HCT116 (cell line): ENCODE measurements at regions not wholly inside any gene's neighbourhood (a gene's known extent, or its start where the extent isn't known, plus 50 kb on each side); places are given as distances from the start of the nearest gene placed in this dataset.

ENCODE experiments used
- ATAC-seq: fragments of 200-7000 bp; cut with Tn5 transposase; 2 replicates; pipeline ENCODE4 v1.9.1; 2020; ENCODE audit warnings: mild to moderate bottlenecking, moderate library complexity
- BruUV-seq: library from RNA; stranded (reverse); fragments of 400-500 nt; replicated peaks from 2 replicates; lab custom pipeline; 2021; lab: Mats Ljungman, UMichigan
- CTCF ChIA-PET: fragments of 300-600 bp; sonication (Branson Sonifier 250); formaldehyde crosslinking; loops from one replicate; lab custom pipeline; 2021; ENCODE audit warnings: antibody characterized with exemption; lab: Charles Lee
- POLR2A ChIA-PET: fragments of 300-600, 350-600 bp; sonication (Branson Sonifier 250); formaldehyde crosslinking; loops from one replicate; lab custom pipeline; 2021; ENCODE audit warnings: antibody characterized with exemption; lab: Charles Lee
- RAD21 ChIA-PET, 2 experiments: fragments of 300-600 bp; sonication (Branson Sonifier 250); formaldehyde crosslinking; loops; one replicate each; lab custom pipeline; 2023; ENCODE audit warnings: low total read pairs in 2 of 2; ENCODE audit not compliant: uncharacterized antibody in 2 of 2, unreplicated experiment in 2 of 2, low non-redundant PET in 1 of 2; lab: Charles Lee
- DNase-seq: peaks from one replicate; pipeline ENCODE4 v3.0.0-alpha.2; 2010; ENCODE audit warnings: low read depth, low spot score
- H2AFZ ChIP-seq: fragments of 200-600 bp; shearing (Covaris generic), sonication (generic); 2 replicates; pipeline ENCODE4 v1.6.1; 2017; ENCODE audit warnings: low read depth, mixed run types, mixed read lengths, antibody characterized with exemption, low read length; ENCODE audit not compliant: poor library complexity, severe bottlenecking
- H3K27ac ChIP-seq: 2 replicates; pipeline ENCODE4 v1.5.1; 2012; ENCODE audit warnings: low read depth, low read length
- H3K27me3 ChIP-seq: fragments of 200-600 bp; sonication (generic); 2 replicates; pipeline ENCODE4 v1.6.1; 2016; ENCODE audit warnings: mixed run types, low read length, mixed read lengths; ENCODE audit not compliant: insufficient read depth
- H3K36me3 ChIP-seq, 2 experiments: fragments of 200-500 bp in 1 of 2; fragments of 200-600 bp in 1 of 2; sonication (Bioruptor generic) in 1 of 2; sonication (generic) in 1 of 2; 2 replicates each; pipeline versions ENCODE4 v1.5.1 to v1.6.1; 2014 to 2016; ENCODE audit warnings: low read length in 2 of 2, inconsistent platforms in 1 of 2, mixed read lengths in 1 of 2, mixed run types in 1 of 2; ENCODE audit not compliant: insufficient read depth in 2 of 2, control insufficient read depth in 1 of 2
- H3K4me1 ChIP-seq, 2 experiments: fragments of 200-600 bp in 1 of 2; sonication (generic) in 1 of 2; 2 replicates each; pipeline versions ENCODE4 v1.5.1 to v1.6.1; 2012 to 2017; ENCODE audit warnings: low read length in 2 of 2, inconsistent platforms in 1 of 2, mild to moderate bottlenecking in 1 of 2, mixed read lengths in 1 of 2, mixed run types in 1 of 2, moderate library complexity in 1 of 2; ENCODE audit not compliant: insufficient read depth in 2 of 2, control insufficient read depth in 1 of 2
- H3K4me2 ChIP-seq: fragments of 200-600 bp; sonication (generic); 2 replicates; pipeline ENCODE4 v1.6.1; 2017; ENCODE audit warnings: mixed run types, low read length, mixed read lengths
- H3K4me3 ChIP-seq, 2 experiments: fragments of 200-600 bp in 1 of 2; sonication (generic) in 1 of 2; replicated peaks in 1 of 2; 2 replicates each; pipeline ENCODE4 v1.5.1; 2011 to 2016; ENCODE audit warnings: low read length in 2 of 2, control low read depth in 1 of 2, low read depth in 1 of 2, mild to moderate bottlenecking in 1 of 2, mixed read lengths in 1 of 2, mixed run types in 1 of 2
- H3K79me2 ChIP-seq: fragments of 200-600 bp; sonication (generic); 2 replicates; pipeline ENCODE4 v1.6.1; 2017; ENCODE audit warnings: mild to moderate bottlenecking, mixed run types, low read length, moderate library complexity, mixed read lengths; ENCODE audit not compliant: insufficient read depth
- H3K9ac ChIP-seq: fragments of 200-600 bp; sonication (generic); 2 replicates; pipeline ENCODE4 v1.6.1; 2016; ENCODE audit warnings: low read length, mixed read lengths
- H3K9me2 ChIP-seq: fragments of 200-600 bp; sonication (generic), shearing (Covaris generic); 2 replicates; pipeline ENCODE4 v1.6.1; 2017; ENCODE audit warnings: mixed run types, mild to moderate bottlenecking, moderate library complexity; ENCODE audit not compliant: insufficient read depth
- H3K9me3 ChIP-seq, 2 experiments: fragments of 200-500 bp in 1 of 2; fragments of 200-600 bp in 1 of 2; sonication (Bioruptor generic) in 1 of 2; sonication (generic) in 1 of 2; 2 replicates each; pipeline ENCODE4 v1.6.1; 2014 to 2017; ENCODE audit warnings: low read length in 2 of 2, mixed read lengths in 2 of 2, inconsistent platforms in 1 of 2, low read depth in 1 of 2, mild to moderate bottlenecking in 1 of 2, mixed run types in 1 of 2, moderate library complexity in 1 of 2; ENCODE audit not compliant: control insufficient read depth in 1 of 2, insufficient read depth in 1 of 2
- H4K20me1 ChIP-seq: fragments of 200-600 bp; sonication (generic), shearing (Covaris generic); 2 replicates; pipeline ENCODE4 v1.6.1; 2017; ENCODE audit warnings: mixed run types, mild to moderate bottlenecking, moderate library complexity; ENCODE audit not compliant: insufficient read depth
- CBX3 ChIP-seq: IDR thresholded peaks from 2 replicates; pipeline ENCODE4 v1.6.1; 2012; ENCODE audit warnings: low read depth
- CEBPB ChIP-seq: IDR thresholded peaks from 2 replicates; pipeline ENCODE4 v1.6.1; 2012; ENCODE audit warnings: low read depth
- ELF1 ChIP-seq: IDR thresholded peaks from 2 replicates; pipeline ENCODE4 v1.6.1; 2012; ENCODE audit warnings: low read depth, borderline replicate concordance
- FOSL1 ChIP-seq: IDR thresholded peaks from 2 replicates; pipeline ENCODE4 v1.6.1; 2012; ENCODE audit warnings: low read depth
- POLR2AphosphoS5 ChIP-seq: IDR thresholded peaks from 2 replicates; pipeline ENCODE4 v1.6.1; 2011; ENCODE audit warnings: mild to moderate bottlenecking, low read depth, low read length, moderate library complexity
- RAD21 ChIP-seq: IDR thresholded peaks from 2 replicates; pipeline ENCODE4 v1.6.1; 2012; ENCODE audit warnings: low read depth, mild to moderate bottlenecking
- SIN3A ChIP-seq: IDR thresholded peaks from 2 replicates; pipeline ENCODE4 v1.6.1; 2012; ENCODE audit warnings: low read depth
- SP1 ChIP-seq: IDR thresholded peaks from 2 replicates; pipeline ENCODE4 v1.6.1; 2012; ENCODE audit warnings: low read depth
- SRF ChIP-seq: IDR thresholded peaks from 2 replicates; pipeline ENCODE4 v1.6.1; 2012; ENCODE audit warnings: low read depth
- TCF7L2 ChIP-seq: IDR thresholded peaks from 2 replicates; pipeline ENCODE4 v1.7.0; 2011; ENCODE audit warnings: borderline replicate concordance, inconsistent platforms; ENCODE audit not compliant: insufficient read depth, insufficient read length; ENCODE audit errors: extremely low read depth
- ZFX ChIP-seq: fragments of 450-650 bp; IDR thresholded peaks from 2 replicates; pipeline ENCODE4 v1.6.1; 2017
- ZNF274 ChIP-seq: fragments of 200-500 bp; sonication (Bioruptor generic); IDR thresholded peaks from 2 replicates; pipeline ENCODE4 v1.6.1; 2014; ENCODE audit warnings: mild to moderate bottlenecking, low read depth, low read length, inconsistent platforms
- intact Hi-C: fragments of 100-400 bp; cut with micrococcal nuclease; formaldehyde crosslinking; loops from 2 replicates; pipeline ENCODE4 v1.10.0; 2022
- TF ChIP-seq, protein P1 (sequence below): IDR thresholded peaks from 2 replicates; pipeline ENCODE4 v1.6.1; 2011; ENCODE audit warnings: mild to moderate bottlenecking, low read length, moderate library complexity; ENCODE audit not compliant: insufficient replicate concordance; ENCODE audit errors: extremely low read depth
- TF ChIP-seq, protein P2 (sequence below): IDR thresholded peaks from 2 replicates; pipeline ENCODE4 v1.6.1; 2012
- TF ChIP-seq, protein P3 (sequence below), 3 experiments: fragments of 200-600 bp in 1 of 3; sonication (generic) in 1 of 3; IDR thresholded peaks in 2 of 3; conservative IDR thresholded peaks in 1 of 3; 2 replicates each; pipeline ENCODE4 v1.5.1; 2012 to 2017; ENCODE audit warnings: low read depth in 2 of 3, low read length in 2 of 3, antibody characterized with exemption in 1 of 3, borderline replicate concordance in 1 of 3, control low read depth in 1 of 3, mild to moderate bottlenecking in 1 of 3, mixed read lengths in 1 of 3, mixed run types in 1 of 3, moderate library complexity in 1 of 3; ENCODE audit not compliant: insufficient read depth in 1 of 3

DNA sequence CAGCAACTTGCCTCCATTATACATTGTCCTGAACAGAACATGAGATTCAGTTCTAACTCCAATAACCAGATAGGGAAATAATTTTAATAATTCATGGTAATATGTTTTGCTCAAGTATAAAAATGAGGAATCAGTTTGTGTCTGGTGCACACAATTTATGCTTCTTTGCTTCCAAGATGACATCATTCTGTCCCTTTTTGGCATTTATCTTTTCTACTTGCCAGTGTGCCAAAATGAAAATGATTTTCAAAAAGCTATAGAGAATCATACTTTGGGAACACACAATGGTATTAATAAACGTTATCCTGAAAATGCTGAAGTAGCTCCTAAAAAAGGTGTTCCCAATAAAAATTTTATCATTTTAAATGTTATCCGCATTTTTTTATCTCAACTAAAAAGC, 519.0 kb downstream of the CAAP1 start:
- RAD21 ChIA-PET: no interaction called here
- no peaks in the 10 kb centered on the region for H3K79me2 ChIP-seq
- no peaks in the 10 kb centered on the region for H4K20me1 ChIP-seq
- H2AFZ ChIP-seq: no peak overlapping the region
- no peak overlapping the region for H3K27ac ChIP-seq
- intact Hi-C loops: no loop called here
- TF ChIP-seq, protein P1, sequence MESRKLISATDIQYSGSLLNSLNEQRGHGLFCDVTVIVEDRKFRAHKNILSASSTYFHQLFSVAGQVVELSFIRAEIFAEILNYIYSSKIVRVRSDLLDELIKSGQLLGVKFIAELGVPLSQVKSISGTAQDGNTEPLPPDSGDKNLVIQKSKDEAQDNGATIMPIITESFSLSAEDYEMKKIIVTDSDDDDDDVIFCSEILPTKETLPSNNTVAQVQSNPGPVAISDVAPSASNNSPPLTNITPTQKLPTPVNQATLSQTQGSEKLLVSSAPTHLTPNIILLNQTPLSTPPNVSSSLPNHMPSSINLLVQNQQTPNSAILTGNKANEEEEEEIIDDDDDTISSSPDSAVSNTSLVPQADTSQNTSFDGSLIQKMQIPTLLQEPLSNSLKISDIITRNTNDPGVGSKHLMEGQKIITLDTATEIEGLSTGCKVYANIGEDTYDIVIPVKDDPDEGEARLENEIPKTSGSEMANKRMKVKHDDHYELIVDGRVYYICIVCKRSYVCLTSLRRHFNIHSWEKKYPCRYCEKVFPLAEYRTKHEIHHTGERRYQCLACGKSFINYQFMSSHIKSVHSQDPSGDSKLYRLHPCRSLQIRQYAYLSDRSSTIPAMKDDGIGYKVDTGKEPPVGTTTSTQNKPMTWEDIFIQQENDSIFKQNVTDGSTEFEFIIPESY: no peak
- TF ChIP-seq, protein P2, sequence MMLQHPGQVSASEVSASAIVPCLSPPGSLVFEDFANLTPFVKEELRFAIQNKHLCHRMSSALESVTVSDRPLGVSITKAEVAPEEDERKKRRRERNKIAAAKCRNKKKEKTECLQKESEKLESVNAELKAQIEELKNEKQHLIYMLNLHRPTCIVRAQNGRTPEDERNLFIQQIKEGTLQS: no peak
- TF ChIP-seq SRF: no peak
- no peak for DNase-seq
- H3K9ac ChIP-seq: no peak overlapping the region
- H3K9me2 ChIP-seq: no peaks in the 10 kb centered on the region
- H3K27me3 ChIP-seq: no peaks in the 10 kb centered on the region
- H3K9me3 ChIP-seq: peaks cover 1 to 11% of the 10 kb centered on the region in 2 experiments; a peak in 2 of 4 replicates
- H3K4me3 ChIP-seq: no peak overlapping the region
- no peak overlapping the region for H3K4me2 ChIP-seq
- no peaks in the 10 kb centered on the region for H3K36me3 ChIP-seq
- no TSS peak for BruUV-seq
- no peak for ATAC-seq
- CTCF ChIA-PET: no interaction called here
- POLR2A ChIA-PET: no interaction called here
- H3K4me1 ChIP-seq: no peaks in the 10 kb centered on the region

DNA sequence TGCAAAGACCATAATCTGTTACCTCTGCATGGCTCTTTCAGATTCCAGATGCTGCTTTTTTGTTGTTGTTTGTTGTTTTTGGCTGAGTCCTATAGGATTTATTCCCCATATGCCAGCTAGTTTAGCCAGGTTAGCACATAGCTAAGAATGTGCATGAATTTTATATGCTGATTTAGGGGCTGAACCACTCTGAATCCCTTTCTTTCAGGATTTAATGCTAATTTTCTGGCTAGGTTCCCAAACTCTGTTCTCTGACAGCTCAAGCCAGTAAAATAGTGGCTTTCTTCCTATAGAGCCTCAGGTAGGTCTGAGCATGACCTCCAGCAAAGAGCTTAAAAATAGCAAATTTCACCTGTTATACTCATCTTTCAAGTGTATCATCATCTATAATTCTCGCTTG, 521.4 kb downstream of the CAAP1 start:
- no peak for ATAC-seq
- RAD21 ChIA-PET: no interaction called here
- no peak for DNase-seq
- H3K4me1 ChIP-seq: no peaks in the 10 kb centered on the region
- H3K9me2 ChIP-seq: no peaks in the 10 kb centered on the region
- H3K9me3 ChIP-seq: peaks cover 3 to 11% of the 10 kb centered on the region in 2 experiments; a peak in 2 of 4 replicates
- no peak overlapping the region for H3K4me3 ChIP-seq
- no peaks in the 10 kb centered on the region for H3K36me3 ChIP-seq
- no peak overlapping the region for H3K9ac ChIP-seq
- CTCF ChIA-PET: no interaction called here
- intact Hi-C loops: no loop called here
- POLR2A ChIA-PET: no interaction called here
- H3K79me2 ChIP-seq: no peaks in the 10 kb centered on the region
- no peak overlapping the region for H2AFZ ChIP-seq
- H4K20me1 ChIP-seq: no peaks in the 10 kb centered on the region
- H3K27me3 ChIP-seq: no peaks in the 10 kb centered on the region
- BruUV-seq: no TSS peak
- no peak overlapping the region for H3K27ac ChIP-seq
- no peak overlapping the region for H3K4me2 ChIP-seq
- TF ChIP-seq SIN3A (no peak), ZFX (no peak), ZNF274 (no peak), RAD21 (no peak), SP1 (no peak), SRF (no peak), CEBPB (no peak), POLR2AphosphoS5 (no peak), FOSL1 (no peak), ELF1 (no peak), CBX3 (no peak), TCF7L2 (no peak)
- TF ChIP-seq, protein P1: no peak
- TF ChIP-seq, protein P3, sequence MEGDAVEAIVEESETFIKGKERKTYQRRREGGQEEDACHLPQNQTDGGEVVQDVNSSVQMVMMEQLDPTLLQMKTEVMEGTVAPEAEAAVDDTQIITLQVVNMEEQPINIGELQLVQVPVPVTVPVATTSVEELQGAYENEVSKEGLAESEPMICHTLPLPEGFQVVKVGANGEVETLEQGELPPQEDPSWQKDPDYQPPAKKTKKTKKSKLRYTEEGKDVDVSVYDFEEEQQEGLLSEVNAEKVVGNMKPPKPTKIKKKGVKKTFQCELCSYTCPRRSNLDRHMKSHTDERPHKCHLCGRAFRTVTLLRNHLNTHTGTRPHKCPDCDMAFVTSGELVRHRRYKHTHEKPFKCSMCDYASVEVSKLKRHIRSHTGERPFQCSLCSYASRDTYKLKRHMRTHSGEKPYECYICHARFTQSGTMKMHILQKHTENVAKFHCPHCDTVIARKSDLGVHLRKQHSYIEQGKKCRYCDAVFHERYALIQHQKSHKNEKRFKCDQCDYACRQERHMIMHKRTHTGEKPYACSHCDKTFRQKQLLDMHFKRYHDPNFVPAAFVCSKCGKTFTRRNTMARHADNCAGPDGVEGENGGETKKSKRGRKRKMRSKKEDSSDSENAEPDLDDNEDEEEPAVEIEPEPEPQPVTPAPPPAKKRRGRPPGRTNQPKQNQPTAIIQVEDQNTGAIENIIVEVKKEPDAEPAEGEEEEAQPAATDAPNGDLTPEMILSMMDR (IDR thresholded peaks at IDR 0.05 in 2 of 3, conservative IDR thresholded peaks at IDR 0.05 in 1 of 3; ENCODE audit: borderline replicate concordance in 1 of 3, insufficient read depth in 1 of 3, low read depth in 2 of 3, low read length in 2 of 3): no peak
